Nucleus accumbens (tissue), 56 donors: ENCODE measurements at regions not wholly inside any gene's neighbourhood (a gene's known extent, or its start where the extent isn't known, plus 50 kb on each side); places are given as distances from the start of the nearest gene placed in this dataset.
"Not testable (repeated sequence)": the region's sequence is repeated elsewhere in the genome, so short reads cannot be mapped to it uniquely, and the experiment has no call there.

Experiments used
- DNase-seq, 56 donors: peaks; one replicate each; lab custom pipeline; 2025; lab: John Stamatoyannopoulos, UW

- DNase-seq, result no peak
Measured at GRCh38 chr2:7140306-7140705, 223.1 kb downstream of the RNF144A start.

- no peak for DNase-seq
Measured at GRCh38 chr2:7145707-7146106, 228.5 kb downstream of the RNF144A start.

- DNase-seq, result no peak
Measured at GRCh38 chr2:7146151-7146550, 228.9 kb downstream of the RNF144A start.

- no peak for DNase-seq
Measured at GRCh38 chr2:7154656-7155055, 237.4 kb downstream of the RNF144A start.

GRCh38 chr2:7161501-7161900, 244.3 kb downstream of the RNF144A start:
- DNase-seq, result no peak

- no peak for DNase-seq
Measured at GRCh38 chr2:7165736-7166135, 248.5 kb downstream of the RNF144A start.

- DNase-seq, result no peak
Measured at GRCh38 chr2:7167801-7168411, 250.7 kb downstream of the RNF144A start.

- DNase-seq, result no peak
Measured at GRCh38 chr2:7169593-7169992, 252.4 kb downstream of the RNF144A start.

- not testable (repeated sequence) for DNase-seq
Measured at GRCh38 chr2:7178996-7179395, 261.8 kb downstream of the RNF144A start.

GRCh38 chr2:7180638-7181370, 263.6 kb downstream of the RNF144A start:
- DNase-seq, result no peak

GRCh38 chr2:7182525-7182924, 265.3 kb downstream of the RNF144A start:
- no peak for DNase-seq

- DNase-seq, result no peak
Measured at GRCh38 chr2:7189106-7189505, 271.9 kb downstream of the RNF144A start.

- DNase-seq, result no peak
Measured at GRCh38 chr2:7190587-7191324, 273.5 kb downstream of the RNF144A start.

GRCh38 chr2:7191932-7192331, 274.7 kb downstream of the RNF144A start:
- no peak for DNase-seq

- no peak for DNase-seq
Measured at GRCh38 chr2:7193457-7193856, 276.2 kb downstream of the RNF144A start.

GRCh38 chr2:7194950-7195349, 277.7 kb downstream of the RNF144A start:
- DNase-seq, result no peak

- DNase-seq, result no peak
Measured at GRCh38 chr2:7196883-7197282, 279.7 kb downstream of the RNF144A start.

- DNase-seq, result no peak
Measured at GRCh38 chr2:7201851-7202250, 284.6 kb downstream of the RNF144A start.

- DNase-seq, result peak in 31 of 56 donors; percentile 0 to 68 (median 16)
Measured at GRCh38 chr2:7203056-7203467, 285.9 kb downstream of the RNF144A start.

- no peak for DNase-seq
Measured at GRCh38 chr2:7205151-7205830, 288.1 kb downstream of the RNF144A start.
